Mesothelial cell of epicardium (in vitro differentiated cells): ENCODE measurements at regions not wholly inside any gene's neighbourhood (a gene's known extent, or its start where the extent isn't known, plus 50 kb on each side); places are given as distances from the start of the nearest gene placed in this dataset.

Experiments
- DNase-seq, 2 experiments: peaks; one replicate each; pipeline ENCODE4 v3.0.0; 2021; ENCODE audit warnings: low spot score in 2 of 2; ENCODE audit not compliant: unreplicated experiment in 2 of 2
- H3K27ac Mint-ChIP-seq: 2 replicates; pipeline ENCODE4 v1.8.0; 2021; ENCODE audit warnings: mixed read lengths
- H3K27me3 Mint-ChIP-seq: 2 replicates; pipeline ENCODE4 v1.8.0; 2021; ENCODE audit warnings: low read depth, mixed read lengths
- H3K36me3 Mint-ChIP-seq: 2 replicates; pipeline ENCODE4 v1.8.0; 2021; ENCODE audit warnings: mixed read lengths
- H3K4me1 Mint-ChIP-seq: 2 replicates; pipeline ENCODE4 v1.8.0; 2021; ENCODE audit warnings: mixed read lengths
- H3K4me3 Mint-ChIP-seq: 2 replicates; pipeline ENCODE4 v1.8.0; 2021; ENCODE audit warnings: mild to moderate bottlenecking, moderate library complexity, mixed read lengths
- H3K9me3 Mint-ChIP-seq: 2 replicates; pipeline ENCODE4 v1.8.0; 2021; ENCODE audit warnings: mixed read lengths
- CTCF ChIP-seq: fragments of 200-600 bp; sonication (generic); IDR thresholded peaks from one replicate; pipeline ENCODE4 v1.5.0; 2021; ENCODE audit warnings: antibody characterized with exemption; ENCODE audit not compliant: unreplicated experiment

GRCh38 chr9:86764671-86765343, 182.5 kb downstream of the GAS1 start:
- Mint-ChIP-seq H3K27ac (no peak overlapping the region), H3K9me3 (peaks cover 7% of the 10 kb centered on the region), H3K4me3 (no peak overlapping the region), H3K36me3 (no peaks in the 10 kb centered on the region), H3K27me3 (no peaks in the 10 kb centered on the region), H3K4me1 (peaks cover 23% of the 10 kb centered on the region)
- TF ChIP-seq CTCF: no peak
- no peak for DNase-seq

- Mint-ChIP-seq H3K4me3 (no peak overlapping the region), H3K36me3 (no peaks in the 10 kb centered on the region), H3K27me3 (no peaks in the 10 kb centered on the region), H3K27ac (no peak overlapping the region), H3K4me1 (peaks cover 23% of the 10 kb centered on the region), H3K9me3 (peaks cover 7% of the 10 kb centered on the region)
- DNase-seq: no peak
- TF ChIP-seq CTCF: no peak
These were observed 183.1 kb downstream of the GAS1 start for GRCh38 chr9:86764221-86764624.

GRCh38 chr9:86763791-86764190, 183.5 kb downstream of the GAS1 start:
- no peak for TF ChIP-seq CTCF
- peaks cover 7% of the 10 kb centered on the region for H3K9me3 Mint-ChIP-seq
- no peak overlapping the region for H3K4me3 Mint-ChIP-seq
- no peak for DNase-seq
- no peak overlapping the region for H3K27ac Mint-ChIP-seq
- no peaks in the 10 kb centered on the region for H3K27me3 Mint-ChIP-seq
- H3K4me1 Mint-ChIP-seq: peaks cover 23% of the 10 kb centered on the region
- no peaks in the 10 kb centered on the region for H3K36me3 Mint-ChIP-seq

- H3K9me3 Mint-ChIP-seq: no peaks in the 10 kb centered on the region
- no peak overlapping the region for H3K4me3 Mint-ChIP-seq
- no peaks in the 10 kb centered on the region for H3K36me3 Mint-ChIP-seq
- no peaks in the 10 kb centered on the region for H3K27me3 Mint-ChIP-seq
- H3K27ac Mint-ChIP-seq: no peak overlapping the region
- peaks cover 13% of the 10 kb centered on the region for H3K4me1 Mint-ChIP-seq
- no peak for DNase-seq
- TF ChIP-seq CTCF: no peak
These were observed 190.0 kb downstream of the GAS1 start for GRCh38 chr9:86757382-86757720.

- peaks cover 13% of the 10 kb centered on the region for H3K4me1 Mint-ChIP-seq
- no peak overlapping the region for H3K27ac Mint-ChIP-seq
- H3K4me3 Mint-ChIP-seq: no peak overlapping the region
- DNase-seq: no peak
- TF ChIP-seq CTCF: no peak
- no peaks in the 10 kb centered on the region for H3K27me3 Mint-ChIP-seq
- no peaks in the 10 kb centered on the region for H3K9me3 Mint-ChIP-seq
- H3K36me3 Mint-ChIP-seq: no peaks in the 10 kb centered on the region
These were observed 190.5 kb downstream of the GAS1 start for GRCh38 chr9:86756576-86757381.
